Loucy (cell line): ENCODE measurements at regions not wholly inside any gene's neighbourhood (a gene's known extent, or its start where the extent isn't known, plus 50 kb on each side); places are given as distances from the start of the nearest gene placed in this dataset.

ENCODE experiments used
- EZH2phosphoT487 ChIP-seq: fragments of 200-600 bp; IDR thresholded peaks from 2 replicates; pipeline ENCODE4 v1.6.1; 2018; ENCODE audit warnings: antibody characterized with exemption, mild to moderate bottlenecking, moderate library complexity, borderline replicate concordance
- TF ChIP-seq, protein P1 (sequence below): fragments of 200-600 bp; sonication (generic); conservative IDR thresholded peaks from 2 replicates; pipeline ENCODE4 v1.5.1; 2014; ENCODE audit warnings: mild to moderate bottlenecking, antibody characterized with exemption, low read length

- TF ChIP-seq, protein P1, sequence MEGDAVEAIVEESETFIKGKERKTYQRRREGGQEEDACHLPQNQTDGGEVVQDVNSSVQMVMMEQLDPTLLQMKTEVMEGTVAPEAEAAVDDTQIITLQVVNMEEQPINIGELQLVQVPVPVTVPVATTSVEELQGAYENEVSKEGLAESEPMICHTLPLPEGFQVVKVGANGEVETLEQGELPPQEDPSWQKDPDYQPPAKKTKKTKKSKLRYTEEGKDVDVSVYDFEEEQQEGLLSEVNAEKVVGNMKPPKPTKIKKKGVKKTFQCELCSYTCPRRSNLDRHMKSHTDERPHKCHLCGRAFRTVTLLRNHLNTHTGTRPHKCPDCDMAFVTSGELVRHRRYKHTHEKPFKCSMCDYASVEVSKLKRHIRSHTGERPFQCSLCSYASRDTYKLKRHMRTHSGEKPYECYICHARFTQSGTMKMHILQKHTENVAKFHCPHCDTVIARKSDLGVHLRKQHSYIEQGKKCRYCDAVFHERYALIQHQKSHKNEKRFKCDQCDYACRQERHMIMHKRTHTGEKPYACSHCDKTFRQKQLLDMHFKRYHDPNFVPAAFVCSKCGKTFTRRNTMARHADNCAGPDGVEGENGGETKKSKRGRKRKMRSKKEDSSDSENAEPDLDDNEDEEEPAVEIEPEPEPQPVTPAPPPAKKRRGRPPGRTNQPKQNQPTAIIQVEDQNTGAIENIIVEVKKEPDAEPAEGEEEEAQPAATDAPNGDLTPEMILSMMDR = no peak
- no peak for TF ChIP-seq EZH2phosphoT487
Observed at GRCh38 chr16:55989569-55989907, 114.4 kb upstream of the CES5A start.
